SK-N-SH (cell line): ENCODE measurements at regions not wholly inside any gene's neighbourhood (a gene's known extent, or its start where the extent isn't known, plus 50 kb on each side); places are given as distances from the start of the nearest gene placed in this dataset.

Experiments used
- CTCF ChIP-seq: fragments of 200-600 bp; sonication (generic); IDR thresholded peaks from 2 replicates; pipeline ENCODE4 v1.6.1; 2017; ENCODE audit warnings: antibody characterized with exemption, mild to moderate bottlenecking, moderate library complexity
- EP300 ChIP-seq, 2 experiments: IDR thresholded peaks; 2 replicates each; pipeline versions ENCODE4 v1.4.0 to v1.6.1; 2012; ENCODE audit warnings: borderline replicate concordance in 1 of 2, low read depth in 1 of 2, low read length in 1 of 2
- RCOR1 ChIP-seq: fragments of 150-350 bp; IDR thresholded peaks from 2 replicates; pipeline ENCODE4 v1.6.1; 2017; ENCODE audit warnings: antibody characterized with exemption, low read length
- SIN3A ChIP-seq: IDR thresholded peaks from 2 replicates; pipeline ENCODE4 v1.6.1; 2012; ENCODE audit warnings: low read depth, mild to moderate bottlenecking, low read length, moderate library complexity, borderline replicate concordance

DNA sequence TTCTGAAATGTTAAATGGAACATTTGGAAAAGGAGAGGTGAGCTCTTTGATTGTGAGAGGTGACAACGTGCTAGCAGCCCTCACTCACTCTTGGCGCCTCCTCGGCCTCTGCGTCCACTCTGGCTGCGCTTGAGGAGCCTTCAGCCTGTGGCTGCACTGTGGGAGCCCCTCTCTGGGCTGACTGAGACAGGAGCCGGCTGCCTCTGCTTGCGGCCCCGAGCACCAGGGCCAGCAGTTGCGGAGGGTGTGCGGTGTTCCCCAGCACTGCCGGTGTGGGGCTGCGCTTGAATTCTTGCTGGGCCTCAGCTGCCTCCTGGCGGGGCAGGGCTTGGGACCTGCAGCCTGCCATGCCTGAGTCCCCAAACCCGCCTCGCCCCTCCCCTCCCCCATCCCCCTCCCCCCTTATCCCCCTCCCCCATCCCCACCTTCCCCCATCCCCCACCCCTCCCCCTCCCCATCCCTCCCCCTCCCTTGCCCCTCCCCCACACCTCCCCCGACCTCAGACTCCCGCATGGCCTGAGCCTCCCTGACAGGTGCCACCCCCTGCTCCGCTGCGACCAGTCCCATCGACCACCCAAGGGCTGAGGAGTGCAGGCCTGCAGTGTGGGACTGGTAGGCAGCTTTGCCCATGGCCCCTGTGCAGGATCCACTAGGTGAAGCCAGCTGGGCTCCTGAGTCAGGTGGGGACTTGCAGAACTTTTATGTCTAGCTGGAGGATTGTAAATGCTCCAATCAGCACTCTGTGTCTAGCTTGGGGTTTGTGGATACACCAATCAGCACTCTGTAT, 411.0 kb downstream of the OLFM4 start:
- TF ChIP-seq CTCF (no peak), EP300 (IDR thresholded peaks at IDR 0.05; ENCODE audit: borderline replicate concordance in 1 of 2, low read depth in 1 of 2, low read length in 1 of 2) (no peak), RCOR1 (no peak), SIN3A (no peak)
